Type B pancreatic cell (in vitro differentiated cells): ENCODE measurements at regions not wholly inside any gene's neighbourhood (a gene's known extent, or its start where the extent isn't known, plus 50 kb on each side); places are given as distances from the start of the nearest gene placed in this dataset.
A peak's percentile ranks its signal among the peaks of the same experiment; 100 is the strongest.
"Not testable (repeated sequence)": the region's sequence is repeated elsewhere in the genome, so short reads cannot be mapped to it uniquely, and the experiment has no call there.

Experiments used
- DNase-seq: peaks from one replicate; pipeline ENCODE4 v3.0.0; 2021; ENCODE audit warnings: mixed read lengths; ENCODE audit not compliant: unreplicated experiment; ENCODE audit errors: extremely low spot score
- H3K27ac Mint-ChIP-seq: 2 replicates; pipeline ENCODE4 v1.8.0; 2021; ENCODE audit warnings: mild to moderate bottlenecking, mixed read lengths
- H3K27me3 Mint-ChIP-seq: 2 replicates; pipeline ENCODE4 v1.8.0; 2021; ENCODE audit warnings: mixed read lengths
- H3K36me3 Mint-ChIP-seq: 2 replicates; pipeline ENCODE4 v1.8.0; 2021; ENCODE audit warnings: mixed read lengths
- H3K4me1 Mint-ChIP-seq: one replicate; pipeline ENCODE4 v1.8.0; 2021; ENCODE audit warnings: mixed read lengths; ENCODE audit not compliant: unreplicated experiment
- H3K4me3 Mint-ChIP-seq: 2 replicates; pipeline ENCODE4 v1.8.0; 2021; ENCODE audit warnings: mild to moderate bottlenecking, mixed read lengths
- H3K9me3 Mint-ChIP-seq: 2 replicates; pipeline ENCODE4 v1.8.0; 2021; ENCODE audit warnings: mixed read lengths
- TF ChIP-seq, protein P1 (sequence below): fragments of 200-600 bp; sonication (generic); conservative IDR thresholded peaks from 2 replicates; pipeline ENCODE4 v1.5.0; 2021; ENCODE audit warnings: antibody characterized with exemption, mild to moderate bottlenecking

DNA sequence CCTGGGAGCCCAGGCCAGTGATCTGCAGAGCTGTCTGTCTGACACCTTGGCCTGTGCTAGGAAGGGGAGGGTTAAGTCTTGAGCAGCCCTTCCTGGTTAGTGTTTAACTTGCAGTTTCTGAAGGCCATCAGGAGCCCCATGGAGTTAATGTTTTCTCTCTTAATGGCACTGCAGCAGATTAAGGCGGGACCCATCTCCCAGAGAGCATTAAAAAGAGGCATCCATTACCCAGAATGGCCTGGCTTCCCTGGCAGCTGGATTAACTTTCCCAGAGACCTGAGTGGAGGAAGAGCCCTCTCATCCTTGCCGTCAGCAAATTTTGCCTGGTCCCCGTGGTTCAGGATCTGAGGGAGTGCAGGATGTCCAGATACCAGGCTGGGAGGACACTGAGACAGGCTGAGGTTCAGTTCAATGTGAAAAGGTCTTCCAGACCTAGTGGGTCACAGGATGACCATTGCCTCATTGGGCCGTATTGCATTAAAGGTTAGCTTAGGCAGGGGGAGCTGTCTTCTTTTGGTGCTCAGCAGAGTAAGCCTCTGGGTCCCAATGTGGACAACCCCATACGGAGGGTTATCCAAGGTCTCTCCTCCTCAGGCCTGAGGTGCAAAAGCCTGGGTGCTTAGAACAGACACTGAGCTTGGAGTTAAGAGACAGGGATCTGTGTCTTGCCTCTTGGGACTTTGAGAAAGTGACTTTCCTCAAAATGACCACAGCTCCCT, 522.6 kb downstream of the PTPRU start:
- Mint-ChIP-seq H3K4me1 (no peaks in the 10 kb centered on the region), H3K27me3 (peaks cover 15% of the 10 kb centered on the region), H3K36me3 (no peaks in the 10 kb centered on the region), H3K4me3 (no peak overlapping the region), H3K27ac (no peak overlapping the region), H3K9me3 (no peaks in the 10 kb centered on the region)
- TF ChIP-seq, protein P1, sequence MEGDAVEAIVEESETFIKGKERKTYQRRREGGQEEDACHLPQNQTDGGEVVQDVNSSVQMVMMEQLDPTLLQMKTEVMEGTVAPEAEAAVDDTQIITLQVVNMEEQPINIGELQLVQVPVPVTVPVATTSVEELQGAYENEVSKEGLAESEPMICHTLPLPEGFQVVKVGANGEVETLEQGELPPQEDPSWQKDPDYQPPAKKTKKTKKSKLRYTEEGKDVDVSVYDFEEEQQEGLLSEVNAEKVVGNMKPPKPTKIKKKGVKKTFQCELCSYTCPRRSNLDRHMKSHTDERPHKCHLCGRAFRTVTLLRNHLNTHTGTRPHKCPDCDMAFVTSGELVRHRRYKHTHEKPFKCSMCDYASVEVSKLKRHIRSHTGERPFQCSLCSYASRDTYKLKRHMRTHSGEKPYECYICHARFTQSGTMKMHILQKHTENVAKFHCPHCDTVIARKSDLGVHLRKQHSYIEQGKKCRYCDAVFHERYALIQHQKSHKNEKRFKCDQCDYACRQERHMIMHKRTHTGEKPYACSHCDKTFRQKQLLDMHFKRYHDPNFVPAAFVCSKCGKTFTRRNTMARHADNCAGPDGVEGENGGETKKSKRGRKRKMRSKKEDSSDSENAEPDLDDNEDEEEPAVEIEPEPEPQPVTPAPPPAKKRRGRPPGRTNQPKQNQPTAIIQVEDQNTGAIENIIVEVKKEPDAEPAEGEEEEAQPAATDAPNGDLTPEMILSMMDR = no peak
- DNase-seq = peak; percentile 34

DNA sequence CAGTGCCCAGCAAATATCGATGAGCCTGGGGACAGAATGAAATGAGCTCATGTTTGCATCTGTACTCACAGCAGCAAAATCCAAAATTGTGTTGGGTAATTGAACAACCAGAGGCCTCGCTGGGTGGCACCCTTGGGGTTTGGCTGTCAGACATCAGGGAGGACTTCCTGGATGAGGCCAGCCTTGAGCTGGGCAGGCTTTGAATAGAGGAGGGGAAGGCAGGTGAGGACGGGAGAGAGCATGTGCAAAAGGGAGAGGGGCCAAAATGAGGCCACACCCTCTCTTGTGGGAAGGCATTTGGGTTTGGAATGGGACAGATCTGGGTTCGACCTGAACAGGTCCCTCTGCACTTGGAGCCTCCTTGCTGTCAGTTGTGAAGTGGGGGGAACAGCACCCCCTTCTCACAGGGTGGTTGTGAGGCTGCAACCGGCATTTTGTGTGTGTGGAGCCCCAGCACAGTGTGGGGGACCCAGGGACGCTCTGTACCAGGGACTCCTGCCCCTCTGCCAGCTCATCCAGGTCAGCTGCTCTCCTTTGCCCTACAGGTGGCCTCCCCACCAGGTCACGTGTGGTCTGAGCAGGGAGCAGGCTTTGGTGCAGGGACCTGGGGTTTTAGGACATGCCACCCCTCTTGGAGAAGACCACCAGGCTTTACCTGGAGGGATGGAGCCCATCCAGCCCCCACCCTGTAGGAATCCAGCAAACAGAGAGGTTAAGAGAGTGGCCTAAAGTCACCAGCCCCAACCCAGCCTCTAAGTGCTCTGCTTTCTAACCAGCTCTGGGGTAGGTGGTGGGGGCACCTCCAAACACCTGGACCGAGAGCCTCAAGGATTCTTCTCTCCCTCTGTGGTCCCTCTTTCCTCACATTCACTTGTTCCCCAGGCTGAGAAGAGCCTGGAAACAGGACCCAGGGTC, 521.8 kb downstream of the PTPRU start:
- TF ChIP-seq, protein P1 = no peak
- Mint-ChIP-seq H3K4me3 (no peak overlapping the region), H3K27me3 (peaks cover 15% of the 10 kb centered on the region), H3K4me1 (no peaks in the 10 kb centered on the region), H3K36me3 (no peaks in the 10 kb centered on the region), H3K27ac (no peak overlapping the region), H3K9me3 (no peaks in the 10 kb centered on the region)
- peak; percentile 57 for DNase-seq

DNA sequence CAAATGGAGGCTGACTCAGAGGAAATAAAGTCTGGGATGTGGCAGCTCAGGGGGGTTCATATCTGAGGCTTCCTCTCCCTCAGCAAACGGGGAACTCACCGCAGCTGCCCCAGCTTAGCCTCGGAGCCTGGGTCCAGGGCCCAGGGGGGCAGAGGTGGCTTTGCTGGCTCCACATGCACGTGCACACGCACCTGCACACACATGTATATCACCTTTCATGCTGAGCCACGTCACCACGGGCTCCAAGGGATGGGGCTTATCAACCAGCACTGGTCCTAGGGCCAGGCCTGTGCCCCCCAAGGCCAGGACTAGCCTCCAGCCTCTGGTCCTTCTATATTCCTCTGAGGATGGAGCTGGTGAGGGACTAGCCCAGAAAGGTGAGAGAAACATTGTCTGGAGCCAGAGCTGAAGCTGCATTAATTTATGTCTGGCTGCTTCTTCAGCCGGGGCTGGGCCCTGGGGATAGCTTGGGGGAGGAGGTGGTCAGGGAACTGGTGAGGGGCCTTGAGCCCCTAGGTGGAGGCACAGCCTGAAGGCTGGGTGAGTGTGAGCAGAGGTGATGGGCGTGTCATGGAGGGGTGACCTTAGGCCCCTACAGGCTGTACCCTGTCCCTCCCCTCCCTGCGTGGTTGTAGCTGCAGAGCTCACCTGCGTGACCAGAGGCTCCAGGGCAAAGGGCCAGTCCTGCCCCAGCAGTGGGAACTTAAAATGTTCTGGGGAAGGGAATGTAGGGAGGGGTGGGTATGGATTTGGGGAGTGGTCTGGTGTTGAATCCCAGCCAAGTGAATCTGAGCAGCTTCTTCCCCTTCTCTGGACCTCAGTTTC, 520.8 kb downstream of the PTPRU start:
- no peaks in the 10 kb centered on the region for H3K4me1 Mint-ChIP-seq
- peak; percentile 39 for DNase-seq

DNA sequence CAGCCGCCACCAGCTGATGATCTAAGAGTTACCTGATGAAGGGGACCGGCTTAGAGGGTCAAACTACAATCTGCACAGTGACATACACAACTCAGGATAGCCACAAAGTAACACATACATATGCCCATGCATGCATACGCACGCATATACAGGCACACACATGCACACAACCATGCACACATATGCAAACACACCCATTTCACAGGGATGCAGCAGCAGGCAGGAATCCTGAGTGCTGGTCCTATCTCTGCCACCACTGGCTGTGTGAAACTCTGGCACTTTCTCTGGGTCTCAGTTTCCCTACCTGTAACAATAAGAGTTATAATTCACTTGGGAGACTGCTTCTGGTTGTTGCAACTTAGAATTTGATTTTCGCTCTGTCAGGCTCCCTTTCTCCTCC, 520.2 kb downstream of the PTPRU start:
- no peak overlapping the region for H3K4me3 Mint-ChIP-seq
- DNase-seq = peak; percentile 27
- H3K36me3 Mint-ChIP-seq = no peaks in the 10 kb centered on the region
- no peaks in the 10 kb centered on the region for H3K4me1 Mint-ChIP-seq
- TF ChIP-seq, protein P1 = no peak
- H3K27me3 Mint-ChIP-seq = peaks cover 21% of the 10 kb centered on the region
- no peak overlapping the region for H3K27ac Mint-ChIP-seq
- no peaks in the 10 kb centered on the region for H3K9me3 Mint-ChIP-seq

More for the DNA sequence above, 520.8 kb downstream of the PTPRU start:
- no peaks in the 10 kb centered on the region for H3K36me3 Mint-ChIP-seq
- H3K9me3 Mint-ChIP-seq = no peaks in the 10 kb centered on the region
- H3K4me3 Mint-ChIP-seq = no peak overlapping the region
- H3K27me3 Mint-ChIP-seq = peaks cover 20% of the 10 kb centered on the region
- no peak overlapping the region for H3K27ac Mint-ChIP-seq
- TF ChIP-seq, protein P1 = no peak

DNA sequence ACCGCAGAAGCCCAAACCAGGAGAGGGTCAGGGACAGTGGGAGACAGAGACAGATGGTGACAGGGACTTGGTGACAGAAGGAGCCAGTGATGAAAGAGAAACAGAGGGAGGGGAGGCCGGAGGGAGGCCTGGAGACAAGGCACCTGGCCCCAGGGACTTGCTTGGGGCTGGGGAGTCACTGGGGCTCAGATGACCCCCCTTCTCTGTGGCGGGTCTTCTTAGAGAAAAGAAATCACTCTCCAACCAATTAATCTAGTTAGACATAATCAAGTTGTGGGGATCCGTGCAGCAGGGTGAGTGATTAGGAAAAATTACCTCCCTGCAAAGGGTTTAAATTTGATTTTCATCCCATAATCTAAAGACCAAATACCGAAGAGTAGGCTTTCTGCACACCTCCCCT, 519.8 kb downstream of the PTPRU start:
- no peak overlapping the region for H3K4me3 Mint-ChIP-seq
- no peaks in the 10 kb centered on the region for H3K36me3 Mint-ChIP-seq
- TF ChIP-seq, protein P1 = no peak
- H3K9me3 Mint-ChIP-seq = no peaks in the 10 kb centered on the region
- no peak overlapping the region for H3K27ac Mint-ChIP-seq
- H3K27me3 Mint-ChIP-seq = peaks cover 23% of the 10 kb centered on the region
- no peaks in the 10 kb centered on the region for H3K4me1 Mint-ChIP-seq
- peak; percentile 36 for DNase-seq

DNA sequence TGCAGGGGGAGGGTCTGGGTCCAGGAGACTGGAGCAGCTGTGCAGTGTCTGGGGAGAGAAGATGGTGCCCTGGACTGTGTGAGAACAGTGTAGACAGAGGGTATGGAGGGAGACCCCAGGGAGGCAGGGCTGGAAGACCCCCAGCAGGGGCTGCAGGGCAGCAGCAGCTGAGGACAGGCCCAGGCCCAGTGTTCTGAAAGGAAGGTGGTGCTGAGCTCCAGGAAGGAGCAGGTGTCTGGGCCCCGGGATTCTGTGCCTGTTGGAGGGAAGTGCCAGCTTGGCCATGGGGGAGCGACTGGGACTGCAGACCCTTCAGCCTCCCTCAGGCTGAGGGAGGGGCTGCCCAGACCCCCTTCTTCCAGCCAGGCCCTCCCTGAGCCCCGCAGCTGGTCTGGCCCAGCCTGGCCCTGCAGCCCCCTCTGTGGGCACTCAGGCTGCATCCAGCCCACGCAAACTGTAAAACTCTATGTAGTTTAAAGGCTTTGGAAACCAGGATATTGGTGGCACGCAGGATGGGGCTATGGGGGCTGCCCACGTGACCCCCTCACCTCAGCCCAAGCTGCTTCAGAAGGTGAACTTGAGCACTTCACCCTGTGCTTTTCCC, 519.2 kb downstream of the PTPRU start:
- H3K27me3 Mint-ChIP-seq = peaks cover 28% of the 10 kb centered on the region
- H3K27ac Mint-ChIP-seq, H3K4me1 Mint-ChIP-seq, H3K36me3 Mint-ChIP-seq, H3K4me3 Mint-ChIP-seq, H3K9me3 Mint-ChIP-seq: not testable (repeated sequence)
- peak; percentile 42 for DNase-seq
